ENCODE measurements at regions not wholly inside any gene's neighbourhood (a gene's known extent, or its start where the extent isn't known, plus 50 kb on each side); places are given as distances from the start of the nearest gene placed in this dataset.

GRCh38 chr14:105841022-105842009 is 314.9 kb downstream of the TMEM121 start:
- TF ChIP-seq CTCF (conservative IDR thresholded peaks at IDR 0.05; ENCODE audit: low read depth, low read length) (no peak), EZH2 (IDR thresholded peaks at IDR 0.05; ENCODE audit: low read length, unreplicated experiment) (no peak), EZH2phosphoT487 (IDR thresholded peaks at IDR 0.05; ENCODE audit: borderline replicate concordance, low read length) (no peak)
